C4-2B (cell line): ENCODE measurements at regions not wholly inside any gene's neighbourhood (a gene's known extent, or its start where the extent isn't known, plus 50 kb on each side); places are given as distances from the start of the nearest gene placed in this dataset.

ENCODE experiments used
- ZFX ChIP-seq: fragments of 450-650 bp; IDR thresholded peaks from 2 replicates; pipeline ENCODE4 v1.6.1; 2017
- TF ChIP-seq, protein P1 (sequence below): fragments of 450-650 bp; conservative IDR thresholded peaks from 2 replicates; pipeline ENCODE4 v1.5.1; 2017; ENCODE audit warnings: mild to moderate bottlenecking

DNA sequence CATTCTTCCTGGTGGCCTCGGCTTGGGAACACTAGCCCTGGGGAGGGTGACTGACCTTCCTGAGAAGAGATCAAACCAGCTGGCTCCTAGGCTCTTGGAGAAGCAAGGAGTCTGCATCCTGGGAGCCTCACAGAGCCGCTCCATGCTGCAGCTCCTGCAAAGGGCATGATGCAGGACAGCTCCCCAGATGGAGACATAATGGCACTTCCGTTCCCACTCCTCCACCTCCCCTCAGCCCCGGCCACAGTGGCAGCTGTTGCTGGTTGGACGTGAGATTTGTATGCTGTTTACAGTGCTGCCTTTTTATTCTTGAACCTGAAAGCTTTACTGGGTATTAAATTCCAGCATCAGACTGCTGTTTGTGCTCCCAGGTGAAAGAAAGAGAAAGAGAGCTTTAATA is 83.7 kb upstream of the CTTNBP2NL start:
- TF ChIP-seq, protein P1, sequence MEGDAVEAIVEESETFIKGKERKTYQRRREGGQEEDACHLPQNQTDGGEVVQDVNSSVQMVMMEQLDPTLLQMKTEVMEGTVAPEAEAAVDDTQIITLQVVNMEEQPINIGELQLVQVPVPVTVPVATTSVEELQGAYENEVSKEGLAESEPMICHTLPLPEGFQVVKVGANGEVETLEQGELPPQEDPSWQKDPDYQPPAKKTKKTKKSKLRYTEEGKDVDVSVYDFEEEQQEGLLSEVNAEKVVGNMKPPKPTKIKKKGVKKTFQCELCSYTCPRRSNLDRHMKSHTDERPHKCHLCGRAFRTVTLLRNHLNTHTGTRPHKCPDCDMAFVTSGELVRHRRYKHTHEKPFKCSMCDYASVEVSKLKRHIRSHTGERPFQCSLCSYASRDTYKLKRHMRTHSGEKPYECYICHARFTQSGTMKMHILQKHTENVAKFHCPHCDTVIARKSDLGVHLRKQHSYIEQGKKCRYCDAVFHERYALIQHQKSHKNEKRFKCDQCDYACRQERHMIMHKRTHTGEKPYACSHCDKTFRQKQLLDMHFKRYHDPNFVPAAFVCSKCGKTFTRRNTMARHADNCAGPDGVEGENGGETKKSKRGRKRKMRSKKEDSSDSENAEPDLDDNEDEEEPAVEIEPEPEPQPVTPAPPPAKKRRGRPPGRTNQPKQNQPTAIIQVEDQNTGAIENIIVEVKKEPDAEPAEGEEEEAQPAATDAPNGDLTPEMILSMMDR, result no peak
- TF ChIP-seq ZFX, result no peak
